Natural killer cell treated with Interleukin-12 subunit alpha and Interleukin-12 subunit beta and Interleukin-15 and Interleukin-18, amount 100 ng/mL, for 72 hours (primary cell): ENCODE measurements at regions not wholly inside any gene's neighbourhood (a gene's known extent, or its start where the extent isn't known, plus 50 kb on each side); places are given as distances from the start of the nearest gene placed in this dataset.

Experiments used
- ATAC-seq, 2 donors: fragments of 150-1000 bp; cut with Tn5 transposase in 1 of 2; sonication (Bioruptor Pico), chemical (Tn5 transposase) in 1 of 2; 2 replicates each; pipeline ENCODE4 v1.10.0; 2021
- DNase-seq: peaks from one replicate; pipeline ENCODE4 v3.0.0; 2022; ENCODE audit warnings: low spot score
- H3K27ac Mint-ChIP-seq, 2 donors: 1 replicate in 1 of 2; 2 replicates in 1 of 2; pipeline ENCODE4 v1.8.0; 2022; ENCODE audit warnings: mixed read lengths in 2 of 2, mild to moderate bottlenecking in 1 of 2, moderate library complexity in 1 of 2
- H3K27me3 Mint-ChIP-seq, 2 donors: 1 replicate in 1 of 2; 2 replicates in 1 of 2; pipeline ENCODE4 v1.8.0; 2022; ENCODE audit warnings: mixed read lengths in 2 of 2
- H3K36me3 Mint-ChIP-seq: one replicate; pipeline ENCODE4 v1.8.0; 2022; ENCODE audit warnings: mixed read lengths
- H3K4me1 Mint-ChIP-seq, 2 donors: 1 replicate in 1 of 2; 2 replicates in 1 of 2; pipeline ENCODE4 v1.8.0; 2022; ENCODE audit warnings: low read depth in 2 of 2, mixed read lengths in 2 of 2, mild to moderate bottlenecking in 1 of 2
- H3K4me3 Mint-ChIP-seq: one replicate; pipeline ENCODE4 v1.8.0; 2022; ENCODE audit warnings: mixed read lengths
- H3K9me3 Mint-ChIP-seq: 2 replicates; pipeline ENCODE4 v1.8.0; 2022; ENCODE audit warnings: mixed read lengths

- peaks cover 26 to 67% of the 10 kb centered on the region in 2 donors for H3K27me3 Mint-ChIP-seq
- H3K9me3 Mint-ChIP-seq = peaks cover 4% of the 10 kb centered on the region
- no peak overlapping the region for H3K4me3 Mint-ChIP-seq
- H3K4me1 Mint-ChIP-seq = no peaks in the 10 kb centered on the region
- H3K27ac Mint-ChIP-seq = no peak overlapping the region
- no peak for ATAC-seq
- DNase-seq = no peak
- no peaks in the 10 kb centered on the region for H3K36me3 Mint-ChIP-seq
These were observed 74.5 kb upstream of the MAP1B start for GRCh38 chr5:72032788-72033187.

GRCh38 chr5:72034770-72035169 is 72.5 kb upstream of the MAP1B start:
- Mint-ChIP-seq H3K27ac (no peak overlapping the region), H3K27me3 (peaks cover 33 to 67% of the 10 kb centered on the region in 2 donors), H3K4me3 (no peak overlapping the region), H3K9me3 (peaks cover 4% of the 10 kb centered on the region), H3K36me3 (no peaks in the 10 kb centered on the region), H3K4me1 (no peaks in the 10 kb centered on the region)
- ATAC-seq (no peak), DNase-seq (no peak)

- Mint-ChIP-seq H3K27me3 (peaks cover 31 to 65% of the 10 kb centered on the region in 2 donors), H3K27ac (no peak overlapping the region), H3K36me3 (no peaks in the 10 kb centered on the region), H3K4me1 (no peaks in the 10 kb centered on the region), H3K9me3 (no peaks in the 10 kb centered on the region), H3K4me3 (no peak overlapping the region)
- no peak for ATAC-seq
- no peak for DNase-seq
These were observed 71.4 kb upstream of the MAP1B start for GRCh38 chr5:72035831-72036230.

GRCh38 chr5:72036951-72037350 is 70.3 kb upstream of the MAP1B start:
- no peaks in the 10 kb centered on the region for H3K9me3 Mint-ChIP-seq
- no peak for ATAC-seq
- no peaks in the 10 kb centered on the region for H3K36me3 Mint-ChIP-seq
- H3K4me1 Mint-ChIP-seq = no peaks in the 10 kb centered on the region
- no peak overlapping the region for H3K27ac Mint-ChIP-seq
- DNase-seq = no peak
- H3K27me3 Mint-ChIP-seq = peaks cover 31 to 58% of the 10 kb centered on the region in 2 donors
- H3K4me3 Mint-ChIP-seq = no peak overlapping the region

- H3K9me3 Mint-ChIP-seq = no peaks in the 10 kb centered on the region
- H3K4me3 Mint-ChIP-seq = no peak overlapping the region
- ATAC-seq (peak in 1 of 2 donors; percentile 41), DNase-seq (no peak)
- peaks cover 42 to 50% of the 10 kb centered on the region in 2 donors for H3K27me3 Mint-ChIP-seq
- no peak overlapping the region for H3K27ac Mint-ChIP-seq
- H3K4me1 Mint-ChIP-seq = no peaks in the 10 kb centered on the region
- H3K36me3 Mint-ChIP-seq = no peaks in the 10 kb centered on the region
These were observed 66.8 kb upstream of the MAP1B start for GRCh38 chr5:72040513-72040912.

- Mint-ChIP-seq H3K27ac (no peak overlapping the region), H3K4me1 (no peaks in the 10 kb centered on the region), H3K27me3 (peaks cover 34 to 43% of the 10 kb centered on the region in 2 donors), H3K36me3 (no peaks in the 10 kb centered on the region), H3K9me3 (no peaks in the 10 kb centered on the region), H3K4me3 (no peak overlapping the region)
- ATAC-seq (no peak), DNase-seq (no peak)
These were observed 65.6 kb upstream of the MAP1B start for GRCh38 chr5:72041654-72042053.

- Mint-ChIP-seq H3K4me1 (no peaks in the 10 kb centered on the region), H3K4me3 (no peak overlapping the region), H3K36me3 (no peaks in the 10 kb centered on the region), H3K27me3 (peaks cover 30 to 40% of the 10 kb centered on the region in 2 donors), H3K27ac (no peak overlapping the region), H3K9me3 (no peaks in the 10 kb centered on the region)
- no peak for ATAC-seq
- DNase-seq = no peak
These were observed 65.2 kb upstream of the MAP1B start for GRCh38 chr5:72042097-72042496.

- ATAC-seq (no peak), DNase-seq (no peak)
- no peak overlapping the region for H3K27ac Mint-ChIP-seq
- H3K36me3 Mint-ChIP-seq = peaks cover 5% of the 10 kb centered on the region
- no peak overlapping the region for H3K4me3 Mint-ChIP-seq
- no peaks in the 10 kb centered on the region for H3K4me1 Mint-ChIP-seq
- peaks cover 14 to 34% of the 10 kb centered on the region in 2 donors for H3K27me3 Mint-ChIP-seq
- H3K9me3 Mint-ChIP-seq = no peaks in the 10 kb centered on the region
These were observed 61.6 kb upstream of the MAP1B start for GRCh38 chr5:72045692-72046091.

GRCh38 chr5:72046106-72046505 is 61.2 kb upstream of the MAP1B start:
- Mint-ChIP-seq H3K36me3 (peaks cover 5% of the 10 kb centered on the region), H3K4me3 (no peak overlapping the region), H3K4me1 (no peaks in the 10 kb centered on the region), H3K27me3 (peaks cover 14 to 34% of the 10 kb centered on the region in 2 donors), H3K27ac (no peak overlapping the region), H3K9me3 (no peaks in the 10 kb centered on the region)
- DNase-seq = no peak
- no peak for ATAC-seq

- Mint-ChIP-seq H3K4me1 (no peaks in the 10 kb centered on the region), H3K36me3 (no peaks in the 10 kb centered on the region), H3K27me3 (peaks cover 15 to 25% of the 10 kb centered on the region in 2 donors), H3K4me3 (no peak overlapping the region), H3K9me3 (no peaks in the 10 kb centered on the region), H3K27ac (no peak overlapping the region)
- DNase-seq = no peak
- ATAC-seq = no peak
These were observed 51.6 kb upstream of the MAP1B start for GRCh38 chr5:72055636-72056035.
